GM20000 (cell line): ENCODE measurements at regions not wholly inside any gene's neighbourhood (a gene's known extent, or its start where the extent isn't known, plus 50 kb on each side); places are given as distances from the start of the nearest gene placed in this dataset.

ENCODE experiments used
- DNase-seq: peaks from one replicate; pipeline ENCODE4 v3.0.0; 2012; ENCODE audit warnings: low spot score
- TF ChIP-seq, protein P1 (sequence below): IDR thresholded peaks from 2 replicates; pipeline ENCODE4 v1.5.1; 2012; ENCODE audit warnings: mild to moderate bottlenecking, control low read depth; ENCODE audit errors: extremely low read depth, missing control alignments

DNA sequence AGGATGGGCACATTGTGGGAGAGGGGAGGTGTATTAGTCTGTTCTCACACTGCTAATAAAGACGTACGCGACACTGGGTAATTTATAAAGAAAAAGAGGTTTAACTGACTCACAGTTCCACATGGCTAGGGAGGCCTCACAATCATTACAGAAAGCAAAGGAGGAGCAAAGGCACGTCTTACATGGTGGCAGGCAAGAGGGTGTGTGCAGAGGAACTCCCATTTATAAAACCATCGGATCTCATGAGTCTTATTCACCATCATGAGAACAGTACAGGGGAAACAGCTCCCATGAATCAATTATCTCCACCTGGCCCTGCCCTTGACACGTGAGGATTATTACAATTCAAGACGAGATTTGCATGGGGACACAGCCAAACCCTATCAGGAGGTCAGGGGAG is 266.7 kb downstream of the HAUS1 start:
- DNase-seq = no peak
- TF ChIP-seq, protein P1, sequence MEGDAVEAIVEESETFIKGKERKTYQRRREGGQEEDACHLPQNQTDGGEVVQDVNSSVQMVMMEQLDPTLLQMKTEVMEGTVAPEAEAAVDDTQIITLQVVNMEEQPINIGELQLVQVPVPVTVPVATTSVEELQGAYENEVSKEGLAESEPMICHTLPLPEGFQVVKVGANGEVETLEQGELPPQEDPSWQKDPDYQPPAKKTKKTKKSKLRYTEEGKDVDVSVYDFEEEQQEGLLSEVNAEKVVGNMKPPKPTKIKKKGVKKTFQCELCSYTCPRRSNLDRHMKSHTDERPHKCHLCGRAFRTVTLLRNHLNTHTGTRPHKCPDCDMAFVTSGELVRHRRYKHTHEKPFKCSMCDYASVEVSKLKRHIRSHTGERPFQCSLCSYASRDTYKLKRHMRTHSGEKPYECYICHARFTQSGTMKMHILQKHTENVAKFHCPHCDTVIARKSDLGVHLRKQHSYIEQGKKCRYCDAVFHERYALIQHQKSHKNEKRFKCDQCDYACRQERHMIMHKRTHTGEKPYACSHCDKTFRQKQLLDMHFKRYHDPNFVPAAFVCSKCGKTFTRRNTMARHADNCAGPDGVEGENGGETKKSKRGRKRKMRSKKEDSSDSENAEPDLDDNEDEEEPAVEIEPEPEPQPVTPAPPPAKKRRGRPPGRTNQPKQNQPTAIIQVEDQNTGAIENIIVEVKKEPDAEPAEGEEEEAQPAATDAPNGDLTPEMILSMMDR = no peak

GRCh38 chr18:46372670-46373069 is 268.5 kb downstream of the HAUS1 start:
- TF ChIP-seq, protein P1 = no peak
- no peak for DNase-seq

GRCh38 chr18:46373131-46373530 is 268.9 kb downstream of the HAUS1 start:
- TF ChIP-seq, protein P1 = no peak
- DNase-seq = no peak

DNA sequence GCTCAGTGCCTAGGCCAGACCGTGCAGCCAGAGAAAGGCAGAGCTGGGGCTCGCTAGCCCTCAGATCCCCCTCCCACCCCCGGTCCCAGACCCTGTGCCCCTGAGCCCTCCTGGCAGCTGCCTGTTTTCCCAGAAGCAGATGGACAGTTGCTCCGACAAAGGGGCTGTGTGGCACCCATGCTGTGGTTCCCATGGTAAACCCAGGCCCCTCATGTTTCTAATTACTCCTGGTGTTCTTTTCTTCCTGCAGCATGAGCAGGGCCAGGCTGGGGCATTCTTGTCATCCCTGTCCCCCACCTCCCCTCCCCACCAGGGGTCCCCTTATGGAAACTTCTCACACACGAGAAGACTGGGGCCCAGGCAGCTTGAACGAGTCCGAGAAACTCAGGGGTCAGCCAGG is 269.6 kb downstream of the HAUS1 start:
- no peak for DNase-seq
- TF ChIP-seq, protein P1 = no peak

- TF ChIP-seq, protein P1 = no peak
- no peak for DNase-seq
These were observed 270.7 kb downstream of the HAUS1 start for GRCh38 chr18:46374850-46375249.

- TF ChIP-seq, protein P1 = no peak
- DNase-seq = no peak
These were observed 273.4 kb downstream of the HAUS1 start for GRCh38 chr18:46377557-46377956.

- TF ChIP-seq, protein P1 = no peak
- no peak for DNase-seq
These were observed 274.1 kb downstream of the HAUS1 start for GRCh38 chr18:46378126-46378863.
